Smooth muscle cell of the brain vasculature (primary cell): ENCODE measurements at regions not wholly inside any gene's neighbourhood (a gene's known extent, or its start where the extent isn't known, plus 50 kb on each side); places are given as distances from the start of the nearest gene placed in this dataset.
A peak's percentile ranks its signal among the peaks of the same experiment; 100 is the strongest.
"Not testable (repeated sequence)": the region's sequence is repeated elsewhere in the genome, so short reads cannot be mapped to it uniquely, and the experiment has no call there.

ENCODE experiments used
- DNase-seq: peaks from one replicate; pipeline ENCODE4 v3.0.0-alpha.2; 2012; ENCODE audit warnings: low read depth, low spot score

GRCh38 chr6:153553627-153554026 lies 422.5 kb upstream of the RGS17 start:
- DNase-seq, result no peak

GRCh38 chr6:153539602-153540001 lies 408.5 kb upstream of the RGS17 start:
- DNase-seq, result no peak

- DNase-seq, result no peak
Observed at GRCh38 chr6:153538491-153538890, 407.4 kb upstream of the RGS17 start.

- no peak for DNase-seq
Observed at GRCh38 chr6:153537422-153537821, 406.3 kb upstream of the RGS17 start.

GRCh38 chr6:153526479-153526878 lies 395.4 kb upstream of the RGS17 start:
- DNase-seq, result no peak

GRCh38 chr6:153525998-153526397 lies 394.9 kb upstream of the RGS17 start:
- DNase-seq, result no peak

GRCh38 chr6:153523390-153523789 lies 392.3 kb upstream of the RGS17 start:
- no peak for DNase-seq

GRCh38 chr6:153511896-153512496 lies 380.9 kb upstream of the RGS17 start:
- peak; percentile 9 for DNase-seq

- DNase-seq, result no peak
Observed at GRCh38 chr6:153503810-153504209, 372.7 kb upstream of the RGS17 start.

- no peak for DNase-seq
Observed at GRCh38 chr6:153493501-153493900, 362.4 kb upstream of the RGS17 start.

GRCh38 chr6:153489479-153489878 lies 358.4 kb upstream of the RGS17 start:
- no peak for DNase-seq

GRCh38 chr6:153488267-153488666 lies 357.2 kb upstream of the RGS17 start:
- DNase-seq, result no peak

GRCh38 chr6:153485072-153485471 lies 354.0 kb upstream of the RGS17 start:
- DNase-seq, result no peak

GRCh38 chr6:153484056-153484455 lies 353.0 kb upstream of the RGS17 start:
- DNase-seq, result no peak

GRCh38 chr6:153476243-153476642 lies 345.2 kb upstream of the RGS17 start:
- no peak for DNase-seq

GRCh38 chr6:153465050-153465449 lies 334.0 kb upstream of the RGS17 start:
- no peak for DNase-seq

- DNase-seq, result no peak
Observed at GRCh38 chr6:153449279-153449678, 318.2 kb upstream of the RGS17 start.

GRCh38 chr6:153442749-153443148 lies 311.7 kb upstream of the RGS17 start:
- DNase-seq, result not testable (repeated sequence)

GRCh38 chr6:153442096-153442495 lies 311.0 kb upstream of the RGS17 start:
- DNase-seq, result no peak

GRCh38 chr6:153437193-153437592 lies 306.1 kb upstream of the RGS17 start:
- DNase-seq, result no peak

GRCh38 chr6:153436351-153436750 lies 305.3 kb upstream of the RGS17 start:
- DNase-seq, result no peak

- DNase-seq, result no peak
Observed at GRCh38 chr6:153435787-153436186, 304.7 kb upstream of the RGS17 start.

GRCh38 chr6:153425536-153425935 lies 294.5 kb upstream of the RGS17 start:
- DNase-seq, result no peak

GRCh38 chr6:153424719-153425400 lies 293.8 kb upstream of the RGS17 start:
- DNase-seq, result no peak
